ENCODE measurements at regions not wholly inside any gene's neighbourhood (a gene's known extent, or its start where the extent isn't known, plus 50 kb on each side); places are given as distances from the start of the nearest gene placed in this dataset.
A peak's percentile ranks its signal among the peaks of the same experiment; 100 is the strongest.
"Not testable (repeated sequence)": the region's sequence is repeated elsewhere in the genome, so short reads cannot be mapped to it uniquely, and the experiment has no call there.

GRCh38 chr20:53855733-53856132, 214.7 kb downstream of the BCAS1 start:
- DNase-seq: no peak

GRCh38 chr20:53854609-53854926, 215.8 kb downstream of the BCAS1 start:
- not testable (repeated sequence) for DNase-seq

- DNase-seq: no peak
Measured at GRCh38 chr20:53853111-53853713, 217.2 kb downstream of the BCAS1 start.

- DNase-seq: no peak
Measured at GRCh38 chr20:53852691-53853090, 217.7 kb downstream of the BCAS1 start.

- DNase-seq: no peak
Measured at GRCh38 chr20:53852014-53852413, 218.4 kb downstream of the BCAS1 start.

GRCh38 chr20:53850319-53850718, 220.1 kb downstream of the BCAS1 start:
- DNase-seq: no peak

- DNase-seq: no peak
Measured at GRCh38 chr20:53849471-53850059, 220.8 kb downstream of the BCAS1 start.

- no peak for DNase-seq
Measured at GRCh38 chr20:53848304-53848703, 222.1 kb downstream of the BCAS1 start.

- DNase-seq: no peak
Measured at GRCh38 chr20:53847837-53848170, 222.6 kb downstream of the BCAS1 start.

GRCh38 chr20:53847139-53847836, 223.1 kb downstream of the BCAS1 start:
- peak; percentile 28 for DNase-seq

GRCh38 chr20:53846640-53847039, 223.8 kb downstream of the BCAS1 start:
- DNase-seq: no peak

GRCh38 chr20:53845980-53846379, 224.4 kb downstream of the BCAS1 start:
- DNase-seq: no peak

GRCh38 chr20:53844259-53844658, 226.1 kb downstream of the BCAS1 start:
- no peak for DNase-seq

GRCh38 chr20:53843645-53844044, 226.7 kb downstream of the BCAS1 start:
- DNase-seq: no peak

GRCh38 chr20:53842301-53843099, 227.9 kb downstream of the BCAS1 start:
- peak; percentile 25 for DNase-seq

GRCh38 chr20:53841741-53842140, 228.7 kb downstream of the BCAS1 start:
- no peak for DNase-seq

- DNase-seq: no peak
Measured at GRCh38 chr20:53840532-53840931, 229.9 kb downstream of the BCAS1 start.

GRCh38 chr20:53839423-53840176, 230.8 kb downstream of the BCAS1 start:
- DNase-seq: peak; percentile 79

GRCh38 chr20:53838311-53838868, 232.0 kb downstream of the BCAS1 start:
- no peak for DNase-seq

GRCh38 chr20:53837126-53837826, 233.1 kb downstream of the BCAS1 start:
- no peak for DNase-seq

GRCh38 chr20:53834749-53835148, 235.6 kb downstream of the BCAS1 start:
- DNase-seq: no peak

- DNase-seq: no peak
Measured at GRCh38 chr20:53834062-53834442, 236.3 kb downstream of the BCAS1 start.
